ENCODE measurements at regions not wholly inside any gene's neighbourhood (a gene's known extent, or its start where the extent isn't known, plus 50 kb on each side); places are given as distances from the start of the nearest gene placed in this dataset.

- TF ChIP-seq CTCF (conservative IDR thresholded peaks at IDR 0.05; ENCODE audit: low read depth in 2 of 2) (no peak), EZH2 (IDR thresholded peaks at IDR 0.05; ENCODE audit: low read depth, unreplicated experiment) (no peak), EZH2phosphoT487 (IDR thresholded peaks at IDR 0.05; ENCODE audit: unreplicated experiment) (no peak), POLR2AphosphoS5 (IDR thresholded peaks at IDR 0.05; ENCODE audit: low read depth) (no peak), ETS1 (IDR thresholded peaks at IDR 0.05) (no peak), REST (IDR thresholded peaks at IDR 0.05; ENCODE audit: unreplicated experiment) (no peak), CREB1 (CRISPR knock-in tag; IDR thresholded peaks at IDR 0.05; ENCODE audit: low read depth) (no peak), STAT1 (IDR thresholded peaks at IDR 0.05; ENCODE audit: unreplicated experiment) (no peak), NANOG (IDR thresholded peaks at IDR 0.05; ENCODE audit: borderline replicate concordance) (no peak), JUNB (IDR thresholded peaks at IDR 0.05; ENCODE audit: unreplicated experiment) (no peak), ZNF462 (CRISPR knock-in tag; IDR thresholded peaks at IDR 0.05) (no peak), ZNF331 (CRISPR knock-in tag; IDR thresholded peaks at IDR 0.05; ENCODE audit: low read depth) (no peak), ZNF114 (CRISPR knock-in tag; IDR thresholded peaks at IDR 0.05) (no peak)
These were observed 105.6 kb upstream of the ZNF366 start for GRCh38 chr5:72612810-72613209.
